ENCODE measurements at regions not wholly inside any gene's neighbourhood (a gene's known extent, or its start where the extent isn't known, plus 50 kb on each side); places are given as distances from the start of the nearest gene placed in this dataset.
"Not testable (repeated sequence)": the region's sequence is repeated elsewhere in the genome, so short reads cannot be mapped to it uniquely, and the experiment has no call there.

DNA sequence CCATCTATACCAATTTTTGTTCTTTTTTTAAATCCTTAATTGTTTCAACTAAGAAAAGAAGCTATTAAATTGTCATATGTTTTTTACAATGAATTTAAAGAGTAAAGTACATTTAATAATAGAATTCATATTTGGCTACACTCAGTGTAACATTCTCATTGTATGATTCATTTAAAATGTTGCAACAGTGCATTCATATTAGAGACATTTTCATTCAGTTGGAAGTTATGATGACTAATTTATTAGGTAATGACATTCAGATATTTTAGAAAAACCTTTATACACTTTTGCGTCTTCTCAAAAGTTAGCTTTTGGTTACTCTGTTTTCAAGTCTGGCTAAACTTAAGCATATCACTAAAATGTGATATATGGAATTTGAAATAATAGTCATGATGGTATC is 887.5 kb upstream of the NRXN1 start:
- Histone ChIP-seq H3K36me3 (no peaks in the 10 kb centered on the region), H3K27ac (no peak overlapping the region), H3K27me3 (ENCODE audit: low read depth) (no peaks in the 10 kb centered on the region), H3K9me3 (no peaks in the 10 kb centered on the region), H3K4me1 (no peaks in the 10 kb centered on the region), H3K4me3 (no peak overlapping the region)
- TF ChIP-seq, protein P1, sequence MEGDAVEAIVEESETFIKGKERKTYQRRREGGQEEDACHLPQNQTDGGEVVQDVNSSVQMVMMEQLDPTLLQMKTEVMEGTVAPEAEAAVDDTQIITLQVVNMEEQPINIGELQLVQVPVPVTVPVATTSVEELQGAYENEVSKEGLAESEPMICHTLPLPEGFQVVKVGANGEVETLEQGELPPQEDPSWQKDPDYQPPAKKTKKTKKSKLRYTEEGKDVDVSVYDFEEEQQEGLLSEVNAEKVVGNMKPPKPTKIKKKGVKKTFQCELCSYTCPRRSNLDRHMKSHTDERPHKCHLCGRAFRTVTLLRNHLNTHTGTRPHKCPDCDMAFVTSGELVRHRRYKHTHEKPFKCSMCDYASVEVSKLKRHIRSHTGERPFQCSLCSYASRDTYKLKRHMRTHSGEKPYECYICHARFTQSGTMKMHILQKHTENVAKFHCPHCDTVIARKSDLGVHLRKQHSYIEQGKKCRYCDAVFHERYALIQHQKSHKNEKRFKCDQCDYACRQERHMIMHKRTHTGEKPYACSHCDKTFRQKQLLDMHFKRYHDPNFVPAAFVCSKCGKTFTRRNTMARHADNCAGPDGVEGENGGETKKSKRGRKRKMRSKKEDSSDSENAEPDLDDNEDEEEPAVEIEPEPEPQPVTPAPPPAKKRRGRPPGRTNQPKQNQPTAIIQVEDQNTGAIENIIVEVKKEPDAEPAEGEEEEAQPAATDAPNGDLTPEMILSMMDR (IDR thresholded peaks at IDR 0.05), result no peak
- intact Hi-C loops (cut with DNase I), result no loop called here
- ATAC-seq, result no peak
- DNase-seq, result no peak

DNA sequence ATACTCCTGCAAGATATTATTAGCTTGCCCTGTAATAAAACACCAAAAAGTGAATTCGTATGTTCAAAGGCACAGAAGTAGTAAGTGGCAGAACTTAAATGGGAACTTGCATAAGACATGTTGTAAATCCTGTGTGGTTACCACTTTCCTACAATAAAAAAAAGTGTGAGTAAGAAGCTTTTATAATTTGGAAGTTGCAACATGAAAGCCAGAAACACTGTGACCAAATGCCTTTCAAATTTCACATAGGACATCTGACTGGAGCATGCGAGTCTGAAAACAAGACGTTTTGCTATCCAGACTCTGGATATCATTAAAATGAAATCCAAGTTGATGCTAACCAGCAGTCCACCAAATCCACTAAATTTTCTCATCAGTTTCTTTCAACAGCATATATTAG is 886.2 kb upstream of the NRXN1 start:
- ATAC-seq (no peak), DNase-seq (no peak)
- TF ChIP-seq, protein P1 (IDR thresholded peaks at IDR 0.05), result no peak
- intact Hi-C loops (cut with DNase I), result no loop called here
- H3K27me3 ChIP-seq (ENCODE audit: low read depth), result no peaks in the 10 kb centered on the region
- H3K9me3 ChIP-seq, result no peaks in the 10 kb centered on the region
- no peaks in the 10 kb centered on the region for H3K36me3 ChIP-seq
- no peaks in the 10 kb centered on the region for H3K4me1 ChIP-seq
- H3K4me3 ChIP-seq, result no peak overlapping the region
- no peak overlapping the region for H3K27ac ChIP-seq

DNA sequence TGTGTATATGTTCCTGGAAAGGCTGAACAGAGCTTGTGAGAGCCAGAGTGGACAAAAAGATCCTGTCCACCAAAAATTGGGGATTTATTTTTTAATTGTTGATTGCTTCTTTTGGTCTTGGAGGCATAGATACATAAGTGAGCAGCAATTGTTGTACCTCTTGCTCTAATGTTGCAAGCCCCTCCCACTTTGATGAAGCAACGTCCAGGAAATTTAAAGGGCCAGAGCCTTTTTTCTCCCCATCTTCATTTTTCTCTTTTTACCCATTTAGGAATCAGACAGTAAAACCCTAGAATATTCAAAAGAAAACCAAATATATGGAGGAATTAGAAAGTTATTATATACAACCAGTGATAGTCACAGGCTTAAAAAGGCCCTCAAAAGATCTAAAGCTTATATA is 871.8 kb upstream of the NRXN1 start:
- ATAC-seq (no peak), DNase-seq (no peak)
- TF ChIP-seq, protein P1 (IDR thresholded peaks at IDR 0.05), result no peak
- H3K36me3 ChIP-seq, result no peaks in the 10 kb centered on the region
- no peaks in the 10 kb centered on the region for H3K9me3 ChIP-seq
- no peak overlapping the region for H3K27ac ChIP-seq
- H3K27me3 ChIP-seq (ENCODE audit: low read depth), result no peaks in the 10 kb centered on the region
- no peak overlapping the region for H3K4me3 ChIP-seq
- no peaks in the 10 kb centered on the region for H3K4me1 ChIP-seq
- intact Hi-C loops (cut with DNase I), result no loop called here

DNA sequence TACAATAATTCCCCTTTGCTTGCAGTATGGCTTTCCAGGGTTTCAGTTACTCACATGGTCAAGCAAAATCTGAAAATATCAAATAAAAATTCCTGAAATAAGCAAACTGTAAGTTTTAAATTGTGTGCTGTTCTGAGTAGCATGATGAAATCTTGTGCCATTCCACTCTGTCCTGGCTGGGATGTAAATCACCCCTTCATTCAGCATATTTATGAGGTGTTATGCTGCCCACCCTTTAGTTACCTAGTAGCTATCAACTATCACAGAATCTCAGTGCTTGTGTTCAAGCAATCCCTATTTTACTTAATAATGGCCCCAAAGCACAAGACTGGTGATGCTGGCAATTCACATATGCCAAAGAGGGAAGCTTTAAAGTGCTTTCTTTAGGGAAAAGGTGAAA is 867.7 kb upstream of the NRXN1 start:
- Histone ChIP-seq H3K27ac (no peak overlapping the region), H3K9me3 (no peaks in the 10 kb centered on the region), H3K4me1 (no peaks in the 10 kb centered on the region), H3K36me3 (no peaks in the 10 kb centered on the region), H3K27me3 (ENCODE audit: low read depth) (no peaks in the 10 kb centered on the region), H3K4me3 (no peak overlapping the region)
- TF ChIP-seq, protein P1 (IDR thresholded peaks at IDR 0.05), result no peak
- DNase-seq, result no peak
- no peak for ATAC-seq
- intact Hi-C loops (cut with DNase I), result no loop called here

DNA sequence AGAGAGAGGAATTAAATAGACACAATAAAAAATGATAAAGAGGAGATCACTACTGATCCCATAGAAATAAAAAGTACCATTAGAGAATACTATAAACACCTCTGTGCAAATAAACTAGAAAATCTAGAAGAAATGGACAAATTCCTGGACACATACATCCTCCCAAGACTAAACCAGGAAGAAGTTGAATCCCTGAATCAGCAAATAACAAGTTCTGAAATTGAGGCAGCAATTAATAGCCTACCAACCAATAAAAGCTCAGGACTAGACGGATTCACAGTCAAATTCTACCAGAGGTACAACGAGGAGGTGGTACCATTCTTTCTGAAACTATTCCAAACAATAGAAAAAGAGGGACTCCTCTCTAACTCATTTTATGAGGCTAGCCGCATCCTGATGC is 862.7 kb upstream of the NRXN1 start:
- H3K27me3 ChIP-seq (ENCODE audit: low read depth); H3K4me1 ChIP-seq; H3K4me3 ChIP-seq; H3K9me3 ChIP-seq; DNase-seq; ATAC-seq; intact Hi-C loops (cut with DNase I); H3K36me3 ChIP-seq; H3K27ac ChIP-seq: not testable (repeated sequence)

DNA sequence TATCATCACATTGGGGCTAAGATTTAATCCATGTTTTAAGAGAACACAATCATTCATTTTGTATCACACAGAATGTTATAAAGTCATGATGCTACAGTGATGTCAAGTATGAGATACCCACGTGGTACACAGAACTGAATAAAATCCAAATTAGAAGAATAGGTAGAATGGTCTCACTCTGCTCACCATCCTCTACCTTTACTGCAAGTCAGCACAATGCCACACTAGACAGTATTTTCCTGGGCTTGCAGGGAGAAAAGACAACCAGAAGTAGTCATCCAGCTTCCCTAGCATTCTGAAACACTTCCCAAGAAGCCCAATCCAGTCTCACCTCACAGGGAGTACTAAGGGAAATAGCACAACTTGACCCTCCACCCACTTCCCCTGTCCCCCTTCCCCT is 856.2 kb upstream of the NRXN1 start:
- intact Hi-C loops (cut with DNase I), result no loop called here
- ATAC-seq (no peak), DNase-seq (no peak)
- no peaks in the 10 kb centered on the region for H3K9me3 ChIP-seq
- H3K4me3 ChIP-seq, result no peak overlapping the region
- H3K27me3 ChIP-seq (ENCODE audit: low read depth), result no peaks in the 10 kb centered on the region
- no peaks in the 10 kb centered on the region for H3K36me3 ChIP-seq
- H3K27ac ChIP-seq, result no peak overlapping the region
- H3K4me1 ChIP-seq, result no peaks in the 10 kb centered on the region
- TF ChIP-seq, protein P1 (IDR thresholded peaks at IDR 0.05), result no peak
